ENCODE measurements at regions not wholly inside any gene's neighbourhood (a gene's known extent, or its start where the extent isn't known, plus 50 kb on each side); places are given as distances from the start of the nearest gene placed in this dataset.

GRCh38 chr4:11149612-11150259 is 279.0 kb downstream of the HS3ST1 start:
- DNase-seq (ENCODE audit: low read depth) = no peak
- no peak for TF ChIP-seq CTCF (IDR thresholded peaks at IDR 0.05; ENCODE audit: low read length, missing control alignments)
- no peak overlapping the region for H3K4me3 ChIP-seq (replicated peaks; ENCODE audit: low read depth, low read length)

GRCh38 chr4:11139871-11140270 is 288.8 kb downstream of the HS3ST1 start:
- no peak overlapping the region for H3K4me3 ChIP-seq (replicated peaks; ENCODE audit: low read depth, low read length)
- TF ChIP-seq CTCF (IDR thresholded peaks at IDR 0.05; ENCODE audit: low read length, missing control alignments) = no peak
- DNase-seq (ENCODE audit: low read depth) = no peak

- TF ChIP-seq CTCF (IDR thresholded peaks at IDR 0.05; ENCODE audit: low read length, missing control alignments) = no peak
- no peak overlapping the region for H3K4me3 ChIP-seq (replicated peaks; ENCODE audit: low read depth, low read length)
- no peak for DNase-seq (ENCODE audit: low read depth)
These were observed 289.7 kb downstream of the HS3ST1 start for GRCh38 chr4:11138964-11139363.

- DNase-seq (ENCODE audit: low read depth) = no peak
- H3K4me3 ChIP-seq (replicated peaks; ENCODE audit: low read depth, low read length) = no peak overlapping the region
- TF ChIP-seq CTCF (IDR thresholded peaks at IDR 0.05; ENCODE audit: low read length, missing control alignments) = no peak
These were observed 294.0 kb downstream of the HS3ST1 start for GRCh38 chr4:11134705-11135104.

- H3K4me3 ChIP-seq (replicated peaks; ENCODE audit: low read depth, low read length) = no peak overlapping the region
- no peak for DNase-seq (ENCODE audit: low read depth)
- TF ChIP-seq CTCF (IDR thresholded peaks at IDR 0.05; ENCODE audit: low read length, missing control alignments) = no peak
These were observed 294.8 kb downstream of the HS3ST1 start for GRCh38 chr4:11133868-11134267.

- no peak for DNase-seq (ENCODE audit: low read depth)
- no peak for TF ChIP-seq CTCF (IDR thresholded peaks at IDR 0.05; ENCODE audit: low read length, missing control alignments)
- H3K4me3 ChIP-seq (replicated peaks; ENCODE audit: low read depth, low read length) = no peak overlapping the region
These were observed 296.2 kb downstream of the HS3ST1 start for GRCh38 chr4:11132478-11132877.

- no peak for DNase-seq (ENCODE audit: low read depth)
- H3K4me3 ChIP-seq (replicated peaks; ENCODE audit: low read depth, low read length) = no peak overlapping the region
- no peak for TF ChIP-seq CTCF (IDR thresholded peaks at IDR 0.05; ENCODE audit: low read length, missing control alignments)
These were observed 297.2 kb downstream of the HS3ST1 start for GRCh38 chr4:11131491-11131890.
